MM.1S (cell line): ENCODE measurements at regions not wholly inside any gene's neighbourhood (a gene's known extent, or its start where the extent isn't known, plus 50 kb on each side); places are given as distances from the start of the nearest gene placed in this dataset.

Experiments
- CTCF ChIP-seq: fragments of 300-600 bp; sonication (generic); IDR thresholded peaks from 2 replicates; pipeline ENCODE4 v1.5.1; 2016; ENCODE audit warnings: antibody characterized with exemption, low read length, mixed read lengths
- EZH2 ChIP-seq: fragments of 300-600 bp; sonication (generic); optimal IDR thresholded peaks from 2 replicates; pipeline ENCODE3; 2017; ENCODE audit warnings: low read depth, mild to moderate bottlenecking, antibody characterized with exemption, low read length, mixed read lengths
- EZH2phosphoT487 ChIP-seq: fragments of 300-600 bp; sonication (generic); IDR thresholded peaks from 2 replicates; pipeline ENCODE4 v1.6.1; 2018; ENCODE audit warnings: antibody characterized with exemption, low read length

- TF ChIP-seq CTCF, result no peak
- TF ChIP-seq EZH2, result no peak
- no peak for TF ChIP-seq EZH2phosphoT487
Measured at GRCh38 chr21:16034446-16035190, 304.8 kb downstream of the USP25 start.
